ENCODE measurements at regions not wholly inside any gene's neighbourhood (a gene's known extent, or its start where the extent isn't known, plus 50 kb on each side); places are given as distances from the start of the nearest gene placed in this dataset.

DNA sequence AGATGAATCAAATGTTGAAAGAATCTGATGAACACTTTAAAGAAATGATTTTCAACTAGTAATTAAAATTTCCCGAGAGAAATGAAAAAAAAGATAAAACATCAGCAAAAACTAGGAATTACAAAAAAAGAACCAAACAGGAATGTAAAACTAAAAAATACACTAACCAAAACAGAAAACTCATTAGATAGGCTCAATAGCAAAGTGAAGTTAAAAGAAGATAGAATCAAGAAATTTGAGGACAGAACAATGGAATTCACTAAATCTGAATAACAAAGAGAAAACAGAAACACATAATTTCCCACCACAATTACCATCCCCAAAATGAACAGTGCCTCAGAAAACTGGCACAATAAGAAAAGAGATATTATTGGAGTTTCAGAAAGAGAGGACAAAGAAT, 290.1 kb upstream of the CNTN4 start:
- TF ChIP-seq, protein P1, sequence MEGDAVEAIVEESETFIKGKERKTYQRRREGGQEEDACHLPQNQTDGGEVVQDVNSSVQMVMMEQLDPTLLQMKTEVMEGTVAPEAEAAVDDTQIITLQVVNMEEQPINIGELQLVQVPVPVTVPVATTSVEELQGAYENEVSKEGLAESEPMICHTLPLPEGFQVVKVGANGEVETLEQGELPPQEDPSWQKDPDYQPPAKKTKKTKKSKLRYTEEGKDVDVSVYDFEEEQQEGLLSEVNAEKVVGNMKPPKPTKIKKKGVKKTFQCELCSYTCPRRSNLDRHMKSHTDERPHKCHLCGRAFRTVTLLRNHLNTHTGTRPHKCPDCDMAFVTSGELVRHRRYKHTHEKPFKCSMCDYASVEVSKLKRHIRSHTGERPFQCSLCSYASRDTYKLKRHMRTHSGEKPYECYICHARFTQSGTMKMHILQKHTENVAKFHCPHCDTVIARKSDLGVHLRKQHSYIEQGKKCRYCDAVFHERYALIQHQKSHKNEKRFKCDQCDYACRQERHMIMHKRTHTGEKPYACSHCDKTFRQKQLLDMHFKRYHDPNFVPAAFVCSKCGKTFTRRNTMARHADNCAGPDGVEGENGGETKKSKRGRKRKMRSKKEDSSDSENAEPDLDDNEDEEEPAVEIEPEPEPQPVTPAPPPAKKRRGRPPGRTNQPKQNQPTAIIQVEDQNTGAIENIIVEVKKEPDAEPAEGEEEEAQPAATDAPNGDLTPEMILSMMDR (IDR thresholded peaks at IDR 0.05), result no peak
- TF ChIP-seq, protein P2, sequence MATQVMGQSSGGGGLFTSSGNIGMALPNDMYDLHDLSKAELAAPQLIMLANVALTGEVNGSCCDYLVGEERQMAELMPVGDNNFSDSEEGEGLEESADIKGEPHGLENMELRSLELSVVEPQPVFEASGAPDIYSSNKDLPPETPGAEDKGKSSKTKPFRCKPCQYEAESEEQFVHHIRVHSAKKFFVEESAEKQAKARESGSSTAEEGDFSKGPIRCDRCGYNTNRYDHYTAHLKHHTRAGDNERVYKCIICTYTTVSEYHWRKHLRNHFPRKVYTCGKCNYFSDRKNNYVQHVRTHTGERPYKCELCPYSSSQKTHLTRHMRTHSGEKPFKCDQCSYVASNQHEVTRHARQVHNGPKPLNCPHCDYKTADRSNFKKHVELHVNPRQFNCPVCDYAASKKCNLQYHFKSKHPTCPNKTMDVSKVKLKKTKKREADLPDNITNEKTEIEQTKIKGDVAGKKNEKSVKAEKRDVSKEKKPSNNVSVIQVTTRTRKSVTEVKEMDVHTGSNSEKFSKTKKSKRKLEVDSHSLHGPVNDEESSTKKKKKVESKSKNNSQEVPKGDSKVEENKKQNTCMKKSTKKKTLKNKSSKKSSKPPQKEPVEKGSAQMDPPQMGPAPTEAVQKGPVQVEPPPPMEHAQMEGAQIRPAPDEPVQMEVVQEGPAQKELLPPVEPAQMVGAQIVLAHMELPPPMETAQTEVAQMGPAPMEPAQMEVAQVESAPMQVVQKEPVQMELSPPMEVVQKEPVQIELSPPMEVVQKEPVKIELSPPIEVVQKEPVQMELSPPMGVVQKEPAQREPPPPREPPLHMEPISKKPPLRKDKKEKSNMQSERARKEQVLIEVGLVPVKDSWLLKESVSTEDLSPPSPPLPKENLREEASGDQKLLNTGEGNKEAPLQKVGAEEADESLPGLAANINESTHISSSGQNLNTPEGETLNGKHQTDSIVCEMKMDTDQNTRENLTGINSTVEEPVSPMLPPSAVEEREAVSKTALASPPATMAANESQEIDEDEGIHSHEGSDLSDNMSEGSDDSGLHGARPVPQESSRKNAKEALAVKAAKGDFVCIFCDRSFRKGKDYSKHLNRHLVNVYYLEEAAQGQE (IDR thresholded peaks at IDR 0.05; ENCODE audit: low read depth, low read length), result no peak
- TF ChIP-seq, protein P3, sequence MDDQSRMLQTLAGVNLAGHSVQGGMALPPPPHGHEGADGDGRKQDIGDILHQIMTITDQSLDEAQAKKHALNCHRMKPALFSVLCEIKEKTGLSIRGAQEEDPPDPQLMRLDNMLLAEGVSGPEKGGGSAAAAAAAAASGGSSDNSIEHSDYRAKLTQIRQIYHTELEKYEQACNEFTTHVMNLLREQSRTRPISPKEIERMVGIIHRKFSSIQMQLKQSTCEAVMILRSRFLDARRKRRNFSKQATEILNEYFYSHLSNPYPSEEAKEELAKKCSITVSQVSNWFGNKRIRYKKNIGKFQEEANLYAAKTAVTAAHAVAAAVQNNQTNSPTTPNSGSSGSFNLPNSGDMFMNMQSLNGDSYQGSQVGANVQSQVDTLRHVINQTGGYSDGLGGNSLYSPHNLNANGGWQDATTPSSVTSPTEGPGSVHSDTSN (IDR thresholded peaks at IDR 0.05), result no peak
- TF ChIP-seq CHD2 (IDR thresholded peaks at IDR 0.05; ENCODE audit: low read length, partially characterized antibody) (no peak), MEF2A (IDR thresholded peaks at IDR 0.05; ENCODE audit: borderline replicate concordance, low read depth) (no peak), YY1 (IDR thresholded peaks at IDR 0.05; ENCODE audit: low read depth) (no peak), TCF12 (IDR thresholded peaks at IDR 0.05) (no peak), SMC3 (IDR thresholded peaks at IDR 0.05; ENCODE audit: low read depth, low read length) (no peak), EZH2phosphoT487 (IDR thresholded peaks at IDR 0.05; ENCODE audit: borderline replicate concordance, low read depth) (no peak), NFIC (IDR thresholded peaks at IDR 0.05; ENCODE audit: borderline replicate concordance) (no peak)
- TF ChIP-seq, protein P4, sequence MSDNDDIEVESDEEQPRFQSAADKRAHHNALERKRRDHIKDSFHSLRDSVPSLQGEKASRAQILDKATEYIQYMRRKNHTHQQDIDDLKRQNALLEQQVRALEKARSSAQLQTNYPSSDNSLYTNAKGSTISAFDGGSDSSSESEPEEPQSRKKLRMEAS (IDR thresholded peaks at IDR 0.05; ENCODE audit: low read depth), result no peak
